GM12878 (cell line): ENCODE measurements at regions not wholly inside any gene's neighbourhood (a gene's known extent, or its start where the extent isn't known, plus 50 kb on each side); places are given as distances from the start of the nearest gene placed in this dataset.

Experiments used
- ATAC-seq: fragments of 200-7000 bp; cut with Tn5 transposase; 3 replicates; pipeline ENCODE4 v1.9.1; 2020; ENCODE audit warnings: mild to moderate bottlenecking, moderate library complexity
- BruUV-seq: library from RNA; stranded (reverse); fragments of 400-500 nt; replicated peaks from 2 replicates; lab custom pipeline; 2021; lab: Mats Ljungman, UMichigan
- CTCF ChIA-PET: fragments of 300-600 bp; sonication (Branson Sonifier 250); formaldehyde crosslinking; extraction: SDS; loops from one replicate; lab custom pipeline; 2021; ENCODE audit warnings: inconsistent platforms; lab: Yijun Ruan, JAX
- POLR2A ChIA-PET: fragments of 350-600 bp; formaldehyde crosslinking; extraction: SDS; loops from one replicate; lab custom pipeline; 2021; ENCODE audit warnings: inconsistent platforms; lab: Charles Lee
- RAD21 ChIA-PET: fragments of 300-600 bp; sonication (Branson Sonifier 250); formaldehyde crosslinking; loops from one replicate; lab custom pipeline; 2023; ENCODE audit warnings: antibody characterized with exemption; ENCODE audit not compliant: unreplicated experiment; lab: Charles Lee
- SMC1A ChIA-PET: fragments of 300-600 bp; sonication (Branson Sonifier 250); formaldehyde crosslinking; loops from one replicate; lab custom pipeline; 2023; ENCODE audit not compliant: unreplicated experiment, uncharacterized antibody; lab: Charles Lee
- DNase-seq: peaks from one replicate; pipeline ENCODE4 v3.0.0-alpha.2; 2011; ENCODE audit warnings: low read depth, low spot score
- FAIRE-seq: peaks from 3 replicates; lab custom pipeline; 2011; peaks lifted over from hg19 to GRCh38; lab: Jason Lieb, UNC
- H2AFZ ChIP-seq: 2 replicates; pipeline ENCODE4 v1.6.0; 2011; ENCODE audit warnings: low read depth, low read length, control low read depth; ENCODE audit not compliant: control insufficient read depth
- H3K27ac ChIP-seq: 2 replicates; pipeline ENCODE4 v1.5.1; 2011; ENCODE audit warnings: control low read depth; ENCODE audit not compliant: control insufficient read depth, insufficient read depth
- H3K27me3 ChIP-seq, 2 experiments: replicated peaks in 1 of 2; 2 replicates each; pipeline versions ENCODE4 v1.6.0 to v1.6.1; 2011; ENCODE audit warnings: low read length in 1 of 2; ENCODE audit not compliant: control insufficient read depth in 2 of 2, insufficient read depth in 2 of 2
- H3K36me3 ChIP-seq, 2 experiments: 2 replicates each; pipeline ENCODE4 v1.5.1; 2011; ENCODE audit warnings: low read length in 1 of 2; ENCODE audit not compliant: control insufficient read depth in 2 of 2, insufficient read depth in 2 of 2
- H3K4me1 ChIP-seq: 2 replicates; pipeline ENCODE4 v1.6.1; 2011; ENCODE audit warnings: mild to moderate bottlenecking, low read length, moderate library complexity, mixed read lengths; ENCODE audit not compliant: control insufficient read depth, insufficient read depth
- H3K4me2 ChIP-seq: 2 replicates; pipeline ENCODE4 v1.6.0; 2011; ENCODE audit warnings: control low read depth; ENCODE audit not compliant: control insufficient read depth, insufficient read depth
- H3K4me3 ChIP-seq: fragments of 200-600 bp; sonication (generic); 2 replicates; pipeline ENCODE4 v1.5.1; 2016
- H3K79me2 ChIP-seq: 2 replicates; pipeline ENCODE4 v1.6.0; 2011; ENCODE audit warnings: low read length; ENCODE audit not compliant: control insufficient read depth, insufficient read depth
- H3K9ac ChIP-seq: 2 replicates; pipeline ENCODE4 v1.8.0; 2011; ENCODE audit warnings: low read length, control low read depth, mixed read lengths; ENCODE audit not compliant: control insufficient read depth, insufficient read depth
- H3K9me3 ChIP-seq: replicated peaks from 3 replicates; pipeline ENCODE4 v1.5.1; 2011; ENCODE audit warnings: mild to moderate bottlenecking, low read length; ENCODE audit not compliant: control insufficient read depth, insufficient read depth
- H4K20me1 ChIP-seq: 2 replicates; pipeline ENCODE4 v1.6.0; 2011; ENCODE audit not compliant: control insufficient read depth, insufficient read depth
- BCL11A ChIP-seq: IDR thresholded peaks from 2 replicates; pipeline ENCODE4 v1.6.1; 2011; ENCODE audit warnings: low read depth, low read length
- CHD1 ChIP-seq: IDR thresholded peaks from 2 replicates; pipeline ENCODE4 v1.6.1; 2012; ENCODE audit warnings: low read depth, low read length, improper control_type of control experiment
- CREM ChIP-seq: IDR thresholded peaks from 2 replicates; pipeline ENCODE4 v1.6.1; 2014; ENCODE audit warnings: antibody characterized with exemption, low read depth
- EED ChIP-seq: sonication (generic); IDR thresholded peaks from 2 replicates; pipeline ENCODE4 v1.6.1; 2016; ENCODE audit warnings: antibody characterized with exemption, low read depth
- RB1 ChIP-seq: fragments of 450-650 bp; formaldehyde crosslinking; IDR thresholded peaks from 2 replicates; pipeline ENCODE4 v1.6.1; 2017; ENCODE audit warnings: mild to moderate bottlenecking, borderline replicate concordance
- SMAD5 ChIP-seq: IDR thresholded peaks from 2 replicates; pipeline ENCODE4 v1.6.1; 2016; ENCODE audit warnings: antibody characterized with exemption, low read depth
- ZNF207 ChIP-seq: fragments of 450-650 bp; IDR thresholded peaks from 2 replicates; pipeline ENCODE4 v1.6.1; 2014; ENCODE audit warnings: antibody characterized with exemption, mild to moderate bottlenecking, borderline replicate concordance
- ZNF217 ChIP-seq: fragments of 450-650 bp; IDR thresholded peaks from 2 replicates; pipeline ENCODE4 v1.6.1; 2017; ENCODE audit warnings: antibody characterized with exemption, mild to moderate bottlenecking
- WGBS: methylation state at CpG from one replicate; pipeline ENCODE4 v1.1.6; 2016; ENCODE audit warnings: low lambda C conversion rate; ENCODE audit not compliant: insufficient replicate concordance, insufficient coverage; ENCODE audit errors: missing lambda C conversion rate; 5-methylcytosine and 5-hydroxymethylcytosine counted together
- in situ Hi-C: fragments of 300-500 bp; cut with MboI; formaldehyde crosslinking; loops from 9 replicates; pipeline ENCODE4 v1.14.3; 2018; ENCODE audit warnings: mixed read lengths
- intact Hi-C: fragments of 100-400 bp; cut with micrococcal nuclease; formaldehyde crosslinking; loops from one replicate; pipeline ENCODE4 v1.14.2; 2022; ENCODE audit not compliant: unreplicated experiment
- TF ChIP-seq, protein P1 (sequence below): fragments of 450-650 bp; formaldehyde crosslinking; IDR thresholded peaks from 2 replicates; pipeline ENCODE4 v1.4.0; 2022; ENCODE audit warnings: mild to moderate bottlenecking, moderate library complexity
- TF ChIP-seq, protein P2 (sequence below): fragments of 450-650 bp; IDR thresholded peaks from 2 replicates; pipeline ENCODE4 v1.6.1; 2017; ENCODE audit warnings: mild to moderate bottlenecking

DNA sequence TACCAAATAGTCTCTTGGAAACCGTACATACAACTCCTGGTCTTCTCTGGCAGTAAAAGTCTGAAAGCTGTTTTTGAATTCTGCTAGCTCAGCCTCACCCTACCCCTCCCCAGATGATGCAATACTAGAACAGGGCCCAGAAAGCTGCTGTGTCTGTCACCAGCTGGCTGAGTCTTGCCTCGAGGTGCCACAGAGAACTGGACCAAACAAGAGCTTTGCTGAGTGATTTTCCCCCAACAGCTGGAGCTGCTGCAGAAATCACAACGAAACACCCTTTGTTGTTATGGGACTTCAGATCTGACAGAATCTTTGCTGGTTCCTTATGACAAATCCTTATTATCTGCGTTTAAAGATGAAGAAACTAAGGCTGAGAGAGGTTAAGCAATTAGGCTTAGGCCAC, 134.1 kb downstream of the SPAG6 start:
- DNase-seq (no peak), ATAC-seq (no peak), FAIRE-seq (no peak)
- no peak overlapping the region for H3K9ac ChIP-seq
- in situ Hi-C loops = no loop called here
- H4K20me1 ChIP-seq = no peaks in the 10 kb centered on the region
- SMC1A ChIA-PET = interaction anchor here (1.0 to 2.0 kb wide), 2 partner anchors 9 to 79 kb away, joined by 3 to 5 read pairs; no protein-coding TSS in a partner anchor
- intact Hi-C loops = no loop called here
- H3K79me2 ChIP-seq = no peaks in the 10 kb centered on the region
- H2AFZ ChIP-seq = no peak overlapping the region
- no peak overlapping the region for H3K27ac ChIP-seq
- no TSS peak for BruUV-seq
- POLR2A ChIA-PET = interaction anchor here (0.7 kb wide), 1 partner anchor 449 kb away, joined by 3 read pairs; no protein-coding TSS in a partner anchor
- H3K36me3 ChIP-seq = no peaks in the 10 kb centered on the region
- H3K4me2 ChIP-seq = no peak overlapping the region
- peaks cover 0 to 12% of the 10 kb centered on the region in 2 experiments for H3K27me3 ChIP-seq
- H3K9me3 ChIP-seq = no peaks in the 10 kb centered on the region
- TF ChIP-seq, protein P1, sequence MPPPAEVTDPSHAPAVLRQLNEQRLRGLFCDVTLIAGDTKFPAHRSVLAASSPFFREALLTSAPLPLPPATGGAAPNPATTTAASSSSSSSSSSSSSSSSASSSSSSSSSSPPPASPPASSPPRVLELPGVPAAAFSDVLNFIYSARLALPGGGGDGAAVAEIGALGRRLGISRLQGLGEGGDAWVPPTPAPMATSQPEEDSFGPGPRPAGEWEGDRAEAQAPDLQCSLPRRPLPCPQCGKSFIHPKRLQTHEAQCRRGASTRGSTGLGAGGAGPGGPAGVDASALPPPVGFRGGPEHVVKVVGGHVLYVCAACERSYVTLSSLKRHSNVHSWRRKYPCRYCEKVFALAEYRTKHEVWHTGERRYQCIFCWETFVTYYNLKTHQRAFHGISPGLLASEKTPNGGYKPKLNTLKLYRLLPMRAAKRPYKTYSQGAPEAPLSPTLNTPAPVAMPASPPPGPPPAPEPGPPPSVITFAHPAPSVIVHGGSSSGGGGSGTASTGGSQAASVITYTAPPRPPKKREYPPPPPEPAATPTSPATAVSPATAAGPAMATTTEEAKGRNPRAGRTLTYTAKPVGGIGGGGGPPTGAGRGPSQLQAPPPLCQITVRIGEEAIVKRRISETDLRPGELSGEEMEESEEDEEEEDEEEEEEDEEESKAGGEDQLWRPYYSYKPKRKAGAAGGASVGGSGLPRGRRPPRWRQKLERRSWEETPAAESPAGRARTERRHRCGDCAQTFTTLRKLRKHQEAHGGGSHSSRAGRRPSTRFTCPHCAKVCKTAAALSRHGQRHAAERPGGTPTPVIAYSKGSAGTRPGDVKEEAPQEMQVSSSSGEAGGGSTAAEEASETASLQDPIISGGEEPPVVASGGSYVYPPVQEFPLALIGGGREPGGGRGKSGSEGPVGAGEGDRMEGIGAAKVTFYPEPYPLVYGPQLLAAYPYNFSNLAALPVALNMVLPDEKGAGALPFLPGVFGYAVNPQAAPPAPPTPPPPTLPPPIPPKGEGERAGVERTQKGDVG = no peak
- no peak for TF ChIP-seq CREM
- TF ChIP-seq CHD1 = no peak
- TF ChIP-seq ZNF207 = no peak
- TF ChIP-seq, protein P2, sequence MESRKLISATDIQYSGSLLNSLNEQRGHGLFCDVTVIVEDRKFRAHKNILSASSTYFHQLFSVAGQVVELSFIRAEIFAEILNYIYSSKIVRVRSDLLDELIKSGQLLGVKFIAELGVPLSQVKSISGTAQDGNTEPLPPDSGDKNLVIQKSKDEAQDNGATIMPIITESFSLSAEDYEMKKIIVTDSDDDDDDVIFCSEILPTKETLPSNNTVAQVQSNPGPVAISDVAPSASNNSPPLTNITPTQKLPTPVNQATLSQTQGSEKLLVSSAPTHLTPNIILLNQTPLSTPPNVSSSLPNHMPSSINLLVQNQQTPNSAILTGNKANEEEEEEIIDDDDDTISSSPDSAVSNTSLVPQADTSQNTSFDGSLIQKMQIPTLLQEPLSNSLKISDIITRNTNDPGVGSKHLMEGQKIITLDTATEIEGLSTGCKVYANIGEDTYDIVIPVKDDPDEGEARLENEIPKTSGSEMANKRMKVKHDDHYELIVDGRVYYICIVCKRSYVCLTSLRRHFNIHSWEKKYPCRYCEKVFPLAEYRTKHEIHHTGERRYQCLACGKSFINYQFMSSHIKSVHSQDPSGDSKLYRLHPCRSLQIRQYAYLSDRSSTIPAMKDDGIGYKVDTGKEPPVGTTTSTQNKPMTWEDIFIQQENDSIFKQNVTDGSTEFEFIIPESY = no peak
- TF ChIP-seq EED = no peak
- no peak for TF ChIP-seq SMAD5
- no peak for TF ChIP-seq BCL11A
- TF ChIP-seq RB1 = no peak
- no peak for TF ChIP-seq ZNF217
- RAD21 ChIA-PET = no interaction called here
- peaks cover 11% of the 10 kb centered on the region for H3K4me1 ChIP-seq
- 36% methylated on average over 4 of the region's 4 CpGs for WGBS
- no peak overlapping the region for H3K4me3 ChIP-seq
- CTCF ChIA-PET = interaction anchor here (0.7 kb wide), 1 partner anchor 15 kb away, joined by 3 read pairs; no protein-coding TSS in a partner anchor
